ENCODE measurements at regions not wholly inside any gene's neighbourhood (a gene's known extent, or its start where the extent isn't known, plus 50 kb on each side); places are given as distances from the start of the nearest gene placed in this dataset.

DNA sequence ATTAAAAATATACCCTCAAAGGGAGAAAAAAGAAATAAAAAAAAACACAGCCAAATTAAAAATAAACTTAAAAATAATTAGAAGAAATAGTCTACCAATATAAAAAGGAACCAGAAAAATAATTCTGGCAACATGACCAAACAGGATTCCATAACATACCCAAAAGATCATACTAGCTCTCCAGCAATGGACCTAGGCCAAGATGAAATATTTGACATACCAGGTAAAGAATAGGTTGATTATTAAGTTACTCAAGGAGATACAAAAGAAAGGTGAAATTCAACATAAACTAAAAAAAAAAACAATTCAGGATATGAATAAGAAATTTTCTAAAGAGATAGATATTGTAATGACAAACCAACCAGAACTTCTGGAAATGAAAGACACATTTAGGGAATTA is 121.3 kb upstream of the SCAF11 start:
- Histone ChIP-seq H3K79me2 (ENCODE audit: insufficient read depth, low read length) (no peaks in the 10 kb centered on the region), H3K27me3 (ENCODE audit: control insufficient read depth in 2 of 2, insufficient read depth in 2 of 2, low read length in 2 of 2) (no peaks in the 10 kb centered on the region), H3K9ac (ENCODE audit: insufficient read depth, low read length, poor library complexity, severe bottlenecking) (no peak overlapping the region), H4K20me1 (ENCODE audit: insufficient read depth, low read length) (no peaks in the 10 kb centered on the region), H3K4me2 (replicated peaks; ENCODE audit: extremely low read depth, low read length, poor library complexity, severe bottlenecking) (no peak overlapping the region), H3K4me1 (ENCODE audit: control insufficient read depth in 1 of 2, insufficient read depth in 2 of 2, low read length in 2 of 2) (no peaks in the 10 kb centered on the region), H3K9me3 (replicated peaks in 1 of 2; ENCODE audit: control insufficient read depth in 1 of 2, insufficient read depth in 1 of 2, low read length in 2 of 2) (peaks cover 0 to 5% of the 10 kb centered on the region in 2 donors), H3K27ac (ENCODE audit: low read depth in 1 of 2, low read length in 2 of 2) (no peak overlapping the region), H3K4me3 (replicated peaks in 1 of 3; ENCODE audit: low read depth in 2 of 3, low read length in 3 of 3) (no peak overlapping the region), H2AFZ (ENCODE audit: insufficient read depth, low read depth, low read length, poor library complexity, severe bottlenecking) (no peak overlapping the region), H3K36me3 (replicated peaks in 1 of 2; ENCODE audit: control insufficient read depth in 1 of 2, insufficient read depth in 2 of 2, low read length in 2 of 2) (no peaks in the 10 kb centered on the region)
- Mint-ChIP-seq H3K9me3 (peaks cover 0 to 15% (median 10%) of the 10 kb centered on the region in 7 donors), H3K4me1 (no peaks in the 10 kb centered on the region), H3K27me3 (ENCODE audit: low read depth in 3 of 3) (peaks cover 0 to under 1% (median 0%) of the 10 kb centered on the region in 3 donors), H3K36me3 (no peaks in the 10 kb centered on the region), H3K27ac (no peak overlapping the region), H3K4me3 (no peak overlapping the region)
- DNase-seq, result no peak
- TF ChIP-seq, protein P1, sequence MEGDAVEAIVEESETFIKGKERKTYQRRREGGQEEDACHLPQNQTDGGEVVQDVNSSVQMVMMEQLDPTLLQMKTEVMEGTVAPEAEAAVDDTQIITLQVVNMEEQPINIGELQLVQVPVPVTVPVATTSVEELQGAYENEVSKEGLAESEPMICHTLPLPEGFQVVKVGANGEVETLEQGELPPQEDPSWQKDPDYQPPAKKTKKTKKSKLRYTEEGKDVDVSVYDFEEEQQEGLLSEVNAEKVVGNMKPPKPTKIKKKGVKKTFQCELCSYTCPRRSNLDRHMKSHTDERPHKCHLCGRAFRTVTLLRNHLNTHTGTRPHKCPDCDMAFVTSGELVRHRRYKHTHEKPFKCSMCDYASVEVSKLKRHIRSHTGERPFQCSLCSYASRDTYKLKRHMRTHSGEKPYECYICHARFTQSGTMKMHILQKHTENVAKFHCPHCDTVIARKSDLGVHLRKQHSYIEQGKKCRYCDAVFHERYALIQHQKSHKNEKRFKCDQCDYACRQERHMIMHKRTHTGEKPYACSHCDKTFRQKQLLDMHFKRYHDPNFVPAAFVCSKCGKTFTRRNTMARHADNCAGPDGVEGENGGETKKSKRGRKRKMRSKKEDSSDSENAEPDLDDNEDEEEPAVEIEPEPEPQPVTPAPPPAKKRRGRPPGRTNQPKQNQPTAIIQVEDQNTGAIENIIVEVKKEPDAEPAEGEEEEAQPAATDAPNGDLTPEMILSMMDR (IDR thresholded peaks at IDR 0.05), result no peak
- intact Hi-C loops (cut with micrococcal nuclease), result no loop called here

DNA sequence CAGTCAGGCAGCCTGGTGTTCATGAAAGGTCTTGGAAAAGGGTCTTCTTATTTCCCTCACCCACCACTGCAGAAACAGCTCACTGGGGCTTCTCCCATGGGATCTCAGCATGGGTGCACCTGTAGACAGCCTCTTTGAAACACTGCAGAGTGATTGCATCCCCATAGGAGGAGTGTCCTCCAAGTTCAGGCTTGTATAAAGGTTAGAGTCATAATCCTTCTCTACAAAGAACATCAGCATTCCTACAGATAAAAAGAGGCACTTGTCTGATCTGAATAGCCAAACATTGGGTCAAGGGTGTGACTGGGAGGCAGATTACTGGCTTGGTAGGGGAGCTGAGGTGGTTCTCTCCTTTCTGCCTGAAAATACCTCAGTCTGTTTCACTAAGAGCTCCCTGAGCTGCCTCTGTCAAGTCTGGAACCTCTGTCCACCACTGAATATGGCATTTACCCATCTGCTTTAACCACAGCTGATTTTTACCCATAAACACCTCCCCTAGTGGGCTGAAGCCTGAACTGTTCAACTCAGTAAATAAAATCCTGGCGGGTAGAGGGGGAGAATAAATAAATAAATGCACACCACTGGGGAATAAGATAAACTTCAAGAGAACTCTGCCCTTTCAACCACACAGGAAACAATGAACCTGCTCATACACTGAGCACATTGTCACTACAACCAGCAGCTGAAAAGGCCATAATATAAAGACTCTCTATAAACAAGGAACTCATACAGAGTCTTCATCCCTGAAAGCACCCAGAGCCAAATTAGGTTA is 120.7 kb upstream of the SCAF11 start:
- Histone ChIP-seq H3K9me3 (replicated peaks in 1 of 2; ENCODE audit: control insufficient read depth in 1 of 2, insufficient read depth in 1 of 2, low read length in 2 of 2) (peaks cover 0 to 5% of the 10 kb centered on the region in 2 donors), H3K27ac (ENCODE audit: low read depth in 1 of 2, low read length in 2 of 2) (no peak overlapping the region), H4K20me1 (ENCODE audit: insufficient read depth, low read length) (no peaks in the 10 kb centered on the region), H3K4me3 (replicated peaks in 1 of 3; ENCODE audit: low read depth in 2 of 3, low read length in 3 of 3) (no peak overlapping the region), H3K4me2 (replicated peaks; ENCODE audit: extremely low read depth, low read length, poor library complexity, severe bottlenecking) (no peak overlapping the region), H3K36me3 (replicated peaks in 1 of 2; ENCODE audit: control insufficient read depth in 1 of 2, insufficient read depth in 2 of 2, low read length in 2 of 2) (no peaks in the 10 kb centered on the region), H2AFZ (ENCODE audit: insufficient read depth, low read depth, low read length, poor library complexity, severe bottlenecking) (no peak overlapping the region), H3K79me2 (ENCODE audit: insufficient read depth, low read length) (no peaks in the 10 kb centered on the region), H3K9ac (ENCODE audit: insufficient read depth, low read length, poor library complexity, severe bottlenecking) (no peak overlapping the region), H3K27me3 (ENCODE audit: control insufficient read depth in 2 of 2, insufficient read depth in 2 of 2, low read length in 2 of 2) (no peaks in the 10 kb centered on the region), H3K4me1 (ENCODE audit: control insufficient read depth in 1 of 2, insufficient read depth in 2 of 2, low read length in 2 of 2) (no peaks in the 10 kb centered on the region)
- intact Hi-C loops (cut with micrococcal nuclease), result no loop called here
- DNase-seq, result no peak
- WGBS (ENCODE audit: insufficient coverage), result no CpG with 5 or more reads among the region's 1 CpG
- no peaks in the 10 kb centered on the region for H3K36me3 Mint-ChIP-seq
- H3K27me3 Mint-ChIP-seq (ENCODE audit: low read depth in 3 of 3), result peaks cover 0 to 2% (median 0%) of the 10 kb centered on the region in 3 donors
- no peak overlapping the region for H3K4me3 Mint-ChIP-seq
- H3K4me1 Mint-ChIP-seq, result no peaks in the 10 kb centered on the region
- no peak overlapping the region for H3K27ac Mint-ChIP-seq
- H3K9me3 Mint-ChIP-seq, result peaks cover 0 to 15% (median 10%) of the 10 kb centered on the region in 7 donors
- TF ChIP-seq, protein P1 (IDR thresholded peaks at IDR 0.05), result no peak
